HG02970 (cell line): ENCODE measurements at regions not wholly inside any gene's neighbourhood (a gene's known extent, or its start where the extent isn't known, plus 50 kb on each side); places are given as distances from the start of the nearest gene placed in this dataset.

Source experiments
- ATAC-seq: cut with Tn5 transposase; IDR thresholded peaks from one replicate; pipeline ENCODE4 v1.9.1; 2021; ENCODE audit warnings: mild to moderate bottlenecking, moderate library complexity, moderate number of reproducible peaks; ENCODE audit not compliant: unreplicated experiment, low FRiP score

DNA sequence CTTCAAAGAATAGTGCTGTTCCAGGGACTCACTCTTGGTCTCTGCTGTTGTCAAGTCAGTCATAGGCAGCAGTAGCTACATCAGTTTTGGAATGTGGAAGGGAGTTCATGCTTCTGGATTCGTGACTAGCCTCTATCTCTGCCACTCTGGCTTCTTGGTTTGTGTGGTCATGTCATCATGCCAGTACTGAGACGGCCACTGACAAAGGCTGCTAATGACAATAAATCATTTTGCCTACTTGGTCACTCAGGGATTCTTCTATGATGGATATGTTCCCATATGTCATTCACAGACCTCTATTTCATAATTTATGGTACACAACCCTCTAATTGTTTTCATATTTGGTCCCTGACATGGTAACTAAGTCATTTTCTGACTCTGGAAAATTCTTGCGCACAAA is 450.8 kb upstream of the BOD1L1 start:
- no peak for ATAC-seq

DNA sequence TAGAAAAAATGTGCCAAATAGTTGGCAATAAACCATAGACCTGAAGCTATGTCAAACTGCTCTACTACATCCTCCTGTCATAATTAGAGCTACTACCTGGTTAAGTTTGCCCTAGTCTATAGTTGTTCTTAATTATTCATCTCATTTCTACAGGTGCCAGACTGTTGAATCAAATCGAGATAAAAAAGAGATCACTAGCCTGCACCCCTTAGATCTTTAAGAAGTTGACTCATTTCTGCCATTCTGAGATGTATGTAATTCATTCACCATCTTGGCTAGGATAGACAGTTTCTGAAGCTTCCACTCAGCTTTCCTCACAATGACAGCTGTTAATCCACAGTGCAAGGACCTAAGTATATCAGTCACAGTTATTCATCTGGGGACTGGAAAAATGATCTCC is 452.1 kb upstream of the BOD1L1 start:
- ATAC-seq: no peak

- ATAC-seq: no peak
Observed at GRCh38 chr4:14083150-14083549, 455.6 kb upstream of the BOD1L1 start.

- no peak for ATAC-seq
Observed at GRCh38 chr4:14084598-14084997, 457.1 kb upstream of the BOD1L1 start.

- no peak for ATAC-seq
Observed at GRCh38 chr4:14087459-14087858, 459.9 kb upstream of the BOD1L1 start.

- no peak for ATAC-seq
Observed at GRCh38 chr4:14087921-14088320, 460.4 kb upstream of the BOD1L1 start.

- no peak for ATAC-seq
Observed at GRCh38 chr4:14091531-14091930, 464.0 kb upstream of the BOD1L1 start.

GRCh38 chr4:14091966-14092365 is 464.4 kb upstream of the BOD1L1 start:
- ATAC-seq: no peak

GRCh38 chr4:14092741-14093140 is 465.2 kb upstream of the BOD1L1 start:
- no peak for ATAC-seq

DNA sequence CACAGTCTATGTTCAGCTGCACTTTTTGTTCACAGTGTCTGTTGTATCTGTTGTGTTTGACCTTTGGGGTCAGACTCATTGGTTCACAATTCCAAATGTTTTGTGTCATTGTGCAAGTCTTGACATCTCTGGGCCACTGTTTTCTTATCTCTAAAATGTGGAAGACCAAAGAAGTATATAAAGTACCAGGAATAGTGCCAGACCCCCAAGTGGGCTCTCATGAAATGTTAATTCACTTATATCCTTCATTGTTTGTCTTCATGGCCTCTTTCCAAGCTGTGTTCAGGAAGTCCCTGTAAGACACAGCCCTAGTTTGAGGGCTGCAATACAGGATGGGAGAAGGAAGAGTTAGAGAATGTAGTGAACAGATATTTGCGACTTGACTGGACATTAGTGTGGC is 468.3 kb upstream of the BOD1L1 start:
- no peak for ATAC-seq

GRCh38 chr4:14096396-14096965 is 469.0 kb upstream of the BOD1L1 start:
- no peak for ATAC-seq

DNA sequence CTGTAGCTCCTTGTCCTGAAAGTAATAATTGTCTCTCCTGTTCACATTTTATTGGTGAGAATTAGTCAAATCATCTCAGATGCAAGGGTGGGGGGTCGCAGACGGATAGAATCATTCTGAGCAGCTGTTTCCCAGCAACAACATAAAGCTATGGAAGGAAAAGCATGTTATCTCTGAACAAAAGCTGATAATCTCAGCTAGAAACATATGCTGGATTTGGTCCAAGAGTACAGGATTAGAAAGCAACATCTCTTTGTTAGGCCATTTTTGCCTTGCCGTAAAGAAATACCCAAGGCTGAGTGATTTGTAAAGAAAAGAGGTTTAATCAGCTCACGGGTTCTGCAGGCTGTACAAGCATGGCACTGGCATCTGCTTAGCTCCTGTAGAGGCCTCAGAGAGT is 472.8 kb upstream of the BOD1L1 start:
- ATAC-seq: no peak

GRCh38 chr4:14110407-14110806 is 482.9 kb upstream of the BOD1L1 start:
- no peak for ATAC-seq

DNA sequence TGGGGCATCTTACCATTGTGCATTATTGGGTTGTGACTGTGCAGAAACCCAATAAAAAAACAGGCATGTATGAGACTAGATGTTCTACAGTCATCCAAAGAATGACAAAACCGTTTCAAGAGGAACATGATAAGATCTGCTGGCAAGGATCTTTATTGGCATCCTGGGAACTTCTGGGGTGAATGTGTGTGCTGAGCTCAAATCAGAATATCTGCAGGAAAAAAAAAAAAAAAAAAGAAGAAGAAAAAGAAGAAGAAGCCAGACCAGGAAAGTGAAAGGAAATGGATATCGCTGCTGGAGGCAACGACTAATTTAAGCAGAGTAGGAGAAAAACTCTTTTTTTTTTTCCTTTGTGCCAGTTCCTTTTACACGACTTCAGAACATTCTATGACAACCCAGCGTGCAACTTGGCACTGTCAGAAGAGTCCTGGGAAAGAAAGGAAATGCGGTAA is 484.2 kb upstream of the BOD1L1 start:
- ATAC-seq: no peak

DNA sequence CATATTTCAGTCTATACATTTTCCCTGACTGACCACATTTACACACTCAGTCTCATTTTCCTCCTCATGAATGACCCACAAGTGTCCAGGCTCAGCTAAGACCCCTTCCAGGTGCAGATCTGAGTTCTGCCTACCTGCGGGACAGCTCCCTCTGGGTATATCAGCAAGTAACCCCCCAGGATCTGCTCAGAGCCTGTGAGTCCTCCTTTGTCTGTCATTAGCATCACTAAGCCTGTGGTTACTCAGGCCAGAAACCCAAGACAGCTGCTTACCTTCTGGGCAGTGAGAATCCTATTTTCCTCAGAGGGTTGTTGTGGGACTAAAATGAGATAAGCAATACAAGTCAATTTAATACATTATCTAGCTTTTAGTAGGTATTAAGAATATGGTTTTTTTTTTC is 487.6 kb upstream of the BOD1L1 start:
- ATAC-seq: no peak

GRCh38 chr4:14117575-14118238 is 490.2 kb upstream of the BOD1L1 start:
- ATAC-seq: no peak

DNA sequence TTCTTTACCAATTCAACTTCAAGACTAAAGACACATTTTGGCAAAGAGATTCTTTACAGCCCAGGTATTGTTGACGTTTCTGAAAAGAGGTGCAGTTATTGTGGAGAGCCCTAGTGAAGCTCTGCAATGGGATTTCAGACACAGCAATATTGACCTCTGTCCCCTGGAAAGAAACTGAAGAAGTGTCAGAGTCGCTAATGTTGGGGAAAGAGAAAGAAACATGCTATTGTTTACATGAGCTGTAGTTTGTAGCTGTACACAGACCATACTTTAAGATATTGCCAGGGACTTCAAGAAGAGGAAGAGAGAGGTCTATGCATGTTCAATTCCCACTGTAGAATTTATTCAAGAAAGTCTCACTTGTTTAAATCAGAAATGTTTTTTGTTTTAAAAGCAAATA is 497.3 kb upstream of the BOD1L1 start:
- ATAC-seq: no peak

DNA sequence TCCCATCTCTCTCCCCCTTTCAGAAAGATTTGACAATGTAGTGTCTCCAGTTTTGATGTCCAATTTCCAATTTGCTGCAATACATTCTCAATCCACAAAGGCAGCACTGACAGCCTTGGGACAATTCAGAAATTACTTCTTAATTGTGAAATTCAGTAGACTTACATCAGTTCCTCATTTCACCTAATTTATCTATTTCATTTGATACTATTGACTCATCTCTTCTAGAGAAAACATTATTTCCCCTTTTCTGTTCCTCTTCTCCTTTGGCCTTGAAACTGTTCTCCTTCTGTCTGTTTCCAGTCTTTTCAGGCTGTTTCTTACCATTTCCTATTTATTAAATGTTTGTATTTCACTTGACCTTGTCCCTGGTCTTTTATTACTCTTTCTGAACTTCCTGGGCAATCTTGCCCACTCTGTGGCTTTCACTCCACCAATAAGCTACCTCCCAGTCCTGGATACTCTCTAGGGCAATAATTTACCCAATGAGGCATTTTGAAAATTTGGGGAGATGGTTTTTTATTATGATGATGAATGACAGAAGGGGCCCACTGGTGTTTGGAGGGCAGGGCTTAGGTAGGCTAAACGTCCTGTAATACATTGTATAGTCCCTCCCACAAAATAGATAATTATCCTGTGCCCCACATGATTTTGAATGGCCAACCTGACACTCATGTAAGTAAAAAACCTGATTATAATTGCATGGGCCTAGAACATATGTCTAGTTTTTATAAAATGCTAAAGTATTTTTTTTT is 498.0 kb upstream of the BOD1L1 start:
- peak; percentile 88 for ATAC-seq

DNA sequence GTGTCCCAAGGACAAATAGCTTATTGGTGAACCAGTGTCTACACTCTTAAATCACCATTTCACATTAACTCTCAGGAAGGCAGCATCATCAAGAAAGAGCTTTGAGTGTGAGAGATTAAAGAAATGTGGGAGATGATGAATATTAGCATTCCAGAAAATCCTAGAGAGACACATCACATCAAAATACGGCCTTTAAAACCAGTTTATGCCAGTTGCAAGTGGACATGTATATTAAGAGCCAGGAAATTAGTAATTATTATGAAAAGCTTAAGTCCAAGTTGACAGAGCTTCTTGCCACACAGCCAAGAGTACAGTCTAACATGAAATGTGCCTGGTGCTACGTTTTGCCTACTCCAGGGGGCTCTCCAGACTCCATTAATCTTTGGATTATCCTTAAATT is 503.0 kb upstream of the BOD1L1 start:
- ATAC-seq: no peak

DNA sequence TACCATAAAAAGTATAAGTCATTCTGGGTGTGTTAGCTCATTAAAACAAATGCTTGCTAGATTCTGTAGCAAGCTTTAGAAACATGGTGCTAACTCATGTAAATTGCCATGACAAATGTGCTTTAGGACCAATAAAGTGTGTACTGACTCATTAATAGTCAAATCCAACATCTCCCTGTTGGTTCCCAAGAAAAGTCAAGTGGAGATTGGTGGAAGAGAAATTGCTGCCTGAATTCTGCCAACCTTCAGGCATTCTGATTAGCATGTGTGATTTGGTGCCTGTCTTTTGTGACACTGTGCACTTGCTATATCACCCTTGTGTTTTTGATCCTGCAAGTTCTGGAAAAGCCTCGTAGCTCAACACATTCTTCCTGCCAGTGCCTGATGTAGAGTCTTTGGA is 503.8 kb upstream of the BOD1L1 start:
- no peak for ATAC-seq

GRCh38 chr4:14132301-14132700 is 504.8 kb upstream of the BOD1L1 start:
- no peak for ATAC-seq

DNA sequence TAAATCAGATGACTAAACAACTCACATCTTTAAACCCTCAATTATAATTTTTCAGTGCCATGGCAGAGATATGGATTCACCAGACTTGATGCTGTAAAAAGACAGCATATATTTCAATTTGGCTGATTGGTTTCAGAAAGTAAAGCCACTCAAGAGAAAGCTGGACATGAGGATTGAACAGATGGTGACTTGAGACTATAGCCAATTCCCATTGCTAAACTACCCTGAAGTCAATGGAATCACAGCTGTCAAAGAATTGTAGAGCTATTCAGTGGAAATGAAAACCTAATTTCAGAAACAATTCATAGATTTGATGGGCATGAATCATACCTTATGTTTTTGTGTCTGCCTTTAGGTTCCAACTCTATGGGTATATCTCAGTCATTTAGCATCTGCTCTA is 510.6 kb upstream of the BOD1L1 start:
- no peak for ATAC-seq
